Motor neuron (in vitro differentiated cells): ENCODE measurements at regions not wholly inside any gene's neighbourhood (a gene's known extent, or its start where the extent isn't known, plus 50 kb on each side); places are given as distances from the start of the nearest gene placed in this dataset.
"Not testable (repeated sequence)": the region's sequence is repeated elsewhere in the genome, so short reads cannot be mapped to it uniquely, and the experiment has no call there.

Experiments
- ATAC-seq, 8 experiments: fragments of 200-7000 bp; cut with Tn5 transposase; replicated peaks in 6 of 8; 2 replicates each; pipeline ENCODE4 v1.8.0; 2021; ENCODE audit warnings: mild to moderate bottlenecking in 8 of 8, moderate library complexity in 8 of 8
- H3K27ac ChIP-seq, 2 donors: fragments of 250-450 bp; sonication (Bioruptor Pico); 2 replicates each; pipeline ENCODE4 v1.9.0; 2021; ENCODE audit warnings: antibody characterized with exemption in 2 of 2, mild to moderate bottlenecking in 2 of 2, moderate library complexity in 1 of 2
- H3K4me1 ChIP-seq, 2 donors: fragments of 250-450 bp; sonication (Bioruptor Pico); replicated peaks in 1 of 2; 2 replicates each; pipeline ENCODE4 v1.6.1; 2021; ENCODE audit warnings: antibody characterized with exemption in 2 of 2, mild to moderate bottlenecking in 2 of 2, moderate library complexity in 1 of 2
- H3K4me3 ChIP-seq, 5 donors: fragments of 250-450 bp; sonication (Bioruptor Pico); 2 replicates each; pipeline ENCODE4 v1.9.0; 2021; ENCODE audit warnings: antibody characterized with exemption in 5 of 5, mild to moderate bottlenecking in 5 of 5, moderate library complexity in 4 of 5
- WGBS, 10 experiments: fragments of 450-650 bp; shearing (Covaris generic); methylation state at CpG; one replicate each; pipeline ENCODE4 v1.0.0; 2022; 5-methylcytosine and 5-hydroxymethylcytosine counted together
- in situ Hi-C, 9 experiments: fragments of 400-800 bp; cut with MboI; loops; one replicate each; pipeline ENCODE4 v1.15.0; 2021; ENCODE audit warnings: low sequenced_read_pairs in 9 of 9, low pct_unique_long_range_greater_than_20kb in 2 of 9; ENCODE audit not compliant: unreplicated experiment in 9 of 9

DNA sequence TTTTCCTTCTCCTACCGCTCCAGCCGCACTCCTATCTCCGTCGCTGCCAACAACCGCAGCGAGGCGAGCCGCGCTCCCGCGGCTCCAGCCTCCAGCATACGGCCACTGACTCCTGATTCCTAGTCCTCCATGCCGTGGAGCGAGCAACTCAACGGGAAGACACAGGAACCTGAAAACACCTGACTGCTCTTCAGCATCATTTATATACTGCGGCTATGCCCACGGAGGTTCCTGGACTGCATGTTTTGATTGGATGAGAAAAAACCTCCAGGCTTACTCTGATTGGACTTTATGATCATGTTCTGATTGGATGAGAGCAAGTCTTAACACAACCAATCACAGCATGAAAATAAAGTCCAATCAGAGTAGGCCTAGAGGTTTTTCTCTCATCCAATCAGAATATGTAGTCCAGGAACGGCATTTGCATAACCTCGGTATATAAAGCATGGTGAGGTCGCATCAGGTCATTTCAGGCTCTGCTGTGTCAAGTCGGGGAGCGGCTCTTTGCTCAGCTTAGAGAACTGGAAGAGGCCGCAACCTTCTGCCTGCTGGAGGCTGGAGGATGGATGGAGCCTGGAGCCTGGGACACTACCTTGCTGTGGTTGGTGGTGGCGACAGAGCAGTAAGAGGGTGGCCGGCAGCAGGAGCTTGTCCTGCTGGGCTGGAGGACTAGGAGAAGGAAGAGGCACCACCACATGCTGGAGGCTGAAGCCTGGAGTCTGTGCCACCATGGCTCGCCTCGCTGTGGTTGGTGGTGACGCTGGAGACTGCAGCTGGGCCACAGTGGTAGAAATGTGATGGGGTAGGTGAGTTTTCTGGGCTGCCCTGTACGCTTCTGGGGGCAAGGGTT, 204.6 kb upstream of the WSB1 start:
- H3K4me3 ChIP-seq, H3K4me1 ChIP-seq, ATAC-seq, in situ Hi-C loops, H3K27ac ChIP-seq: not testable (repeated sequence)
- WGBS, 10 experiments: 26 to 91% (median 76%) methylated on average over 5 to 23 of the region's 29 CpGs

DNA sequence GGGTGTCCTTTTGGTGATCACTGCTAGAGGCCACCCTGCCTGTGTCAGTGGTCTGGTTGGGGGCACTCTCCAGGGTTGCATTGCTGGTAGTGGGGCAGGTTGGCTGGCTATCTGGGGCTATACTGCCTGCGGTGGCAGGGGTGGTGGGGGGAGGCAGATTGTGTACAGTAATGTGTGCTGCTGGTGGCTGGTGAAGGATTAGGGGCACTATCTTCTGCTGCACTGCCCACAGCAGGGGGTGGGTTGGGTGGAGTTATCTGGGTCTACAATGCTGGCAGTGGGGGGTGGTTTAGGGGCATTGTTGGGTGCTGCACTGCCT, 204.0 kb upstream of the WSB1 start:
- Histone ChIP-seq H3K4me1 (no peaks in the 10 kb centered on the region), H3K4me3 (no peak overlapping the region), H3K27ac (no peak overlapping the region)
- ATAC-seq: no peak
- in situ Hi-C loops: no loop called here
- no CpG with 5 or more reads among the region's 1 CpG for WGBS, 10 experiments

DNA sequence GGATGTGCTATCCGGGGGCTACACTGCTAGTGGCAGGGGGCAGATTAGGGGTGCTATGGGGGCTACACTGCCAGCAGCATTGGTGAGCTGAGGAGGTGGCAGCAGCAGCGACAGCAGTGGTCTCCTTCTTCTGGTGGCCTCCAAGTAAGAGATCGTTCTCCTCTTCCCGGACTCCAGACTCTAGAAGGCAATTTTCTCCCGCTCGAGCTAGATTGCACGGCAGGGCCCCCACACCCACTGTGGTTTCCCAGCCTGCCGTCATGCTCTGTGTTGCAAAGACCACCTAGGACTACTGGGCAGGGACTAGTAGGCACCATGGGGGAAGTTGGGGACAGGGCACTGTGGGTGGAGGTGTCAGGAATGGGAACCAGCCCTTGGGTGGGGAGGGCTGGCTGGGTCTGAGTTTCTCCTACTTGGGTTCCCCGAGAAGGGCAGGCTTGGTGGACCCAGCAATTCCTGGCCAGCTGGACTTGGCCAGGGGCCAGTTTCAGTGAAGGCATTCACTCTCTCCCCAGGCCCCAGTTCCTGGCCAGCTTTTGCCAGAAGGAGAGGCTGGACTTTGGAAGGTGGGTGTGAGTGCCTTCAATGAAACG, 203.4 kb upstream of the WSB1 start:
- H3K4me3 ChIP-seq, H3K4me1 ChIP-seq, ATAC-seq, in situ Hi-C loops, H3K27ac ChIP-seq: not testable (repeated sequence)
- 0 to 60% methylated on average over 1 of the region's 10 CpGs; no CpG with 5 or more reads in 8 of the 10 experiments for WGBS, 10 experiments

DNA sequence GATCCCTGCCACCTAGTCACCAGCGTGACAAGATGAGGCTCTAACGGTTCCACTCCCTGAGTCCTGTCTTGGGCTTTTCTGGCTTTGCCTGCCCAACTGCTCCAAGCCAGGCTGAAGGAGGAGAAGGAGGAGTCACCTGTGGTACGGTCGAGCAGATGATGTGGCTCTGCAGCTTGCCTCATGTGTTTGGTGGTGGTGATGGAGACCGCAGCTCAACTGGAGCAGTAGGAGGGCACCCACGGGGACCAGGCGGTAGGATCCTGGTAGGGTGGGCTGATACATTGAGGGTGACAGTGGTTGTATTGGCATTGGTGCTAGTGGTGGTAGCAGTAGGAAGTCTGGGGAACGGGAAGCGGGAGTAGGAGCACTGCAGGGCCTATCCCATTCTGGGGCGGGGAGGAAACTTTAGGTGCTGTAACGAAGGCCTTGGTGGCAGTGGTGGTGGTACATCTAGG, 202.8 kb upstream of the WSB1 start:
- no peak overlapping the region for H3K27ac ChIP-seq
- H3K4me1 ChIP-seq: no peaks in the 10 kb centered on the region
- in situ Hi-C loops: no loop called here
- ATAC-seq: no peak
- no peak overlapping the region for H3K4me3 ChIP-seq
- 30 to 80% (median 45%) methylated on average over 1 to 5 of the region's 11 CpGs; no CpG with 5 or more reads in 5 of the 10 experiments for WGBS, 10 experiments

- in situ Hi-C loops, H3K4me3 ChIP-seq, H3K4me1 ChIP-seq, ATAC-seq, H3K27ac ChIP-seq: not testable (repeated sequence)
- WGBS, 10 experiments: 29 to 89% (median 71%) methylated on average over 1 of the region's 1 CpG
Observed at GRCh38 chr17:27094179-27094578, 199.7 kb upstream of the WSB1 start.

GRCh38 chr17:27095821-27096220, 198.1 kb upstream of the WSB1 start:
- 20 to 100% (median 90%) methylated on average over 1 to 4 of the region's 4 CpGs for WGBS, 10 experiments
- in situ Hi-C loops: not testable (repeated sequence)

GRCh38 chr17:27099266-27099665, 194.6 kb upstream of the WSB1 start:
- H3K4me3 ChIP-seq, in situ Hi-C loops, H3K27ac ChIP-seq, H3K4me1 ChIP-seq, ATAC-seq: not testable (repeated sequence)
- no CpG with 5 or more reads among the region's 2 CpGs for WGBS, 10 experiments

More at GRCh38 chr17:27095821-27096220, 198.1 kb upstream of the WSB1 start:
- not testable (repeated sequence) for H3K4me1 ChIP-seq, ATAC-seq, H3K27ac ChIP-seq, H3K4me3 ChIP-seq

- WGBS, 10 experiments: 0 to 86% (median 73%) methylated on average over 1 to 11 of the region's 31 CpGs; no CpG with 5 or more reads in 4 of the 10 experiments
- H3K4me1 ChIP-seq, H3K27ac ChIP-seq, in situ Hi-C loops, H3K4me3 ChIP-seq, ATAC-seq: not testable (repeated sequence)
Observed at GRCh38 chr17:27104605-27105221, 189.2 kb upstream of the WSB1 start.

GRCh38 chr17:27105636-27106035, 188.3 kb upstream of the WSB1 start:
- Histone ChIP-seq H3K4me1 (no peaks in the 10 kb centered on the region), H3K27ac (no peak overlapping the region), H3K4me3 (no peak overlapping the region)
- no peak for ATAC-seq
- in situ Hi-C loops: no loop called here
- 0 to 58% (median 20%) methylated on average over 1 to 3 of the region's 3 CpGs; no CpG with 5 or more reads in 1 of the 10 experiments for WGBS, 10 experiments

DNA sequence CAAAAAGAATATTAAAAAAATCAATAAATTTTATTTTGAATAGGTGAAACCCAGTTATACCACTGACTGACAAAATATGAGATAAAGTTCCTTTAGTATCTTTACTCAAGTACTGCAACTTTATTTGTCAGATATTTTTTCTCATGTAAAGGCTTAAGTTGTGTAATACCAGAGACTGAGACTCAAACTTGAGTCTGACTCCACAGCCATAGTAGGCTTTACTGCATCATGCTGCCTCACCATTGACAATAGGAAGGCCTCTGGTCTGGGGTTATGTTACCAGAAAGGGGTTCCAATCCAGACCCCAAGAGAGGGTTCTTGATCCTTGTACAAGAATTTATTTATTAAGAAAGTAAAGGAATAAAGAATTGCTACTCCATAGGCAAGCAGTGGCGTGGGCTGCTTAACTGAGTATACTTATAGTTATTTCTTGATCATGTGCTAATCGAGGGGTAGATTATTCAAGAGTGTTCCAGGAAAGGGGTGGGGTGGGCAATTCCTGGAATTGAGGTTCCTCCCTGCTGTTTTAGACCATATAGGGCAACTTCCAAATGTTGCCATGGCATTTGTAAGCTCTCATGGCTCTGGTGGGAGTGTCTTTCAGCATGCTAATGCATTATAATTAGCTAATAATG, 187.4 kb upstream of the WSB1 start:
- Histone ChIP-seq H3K4me3 (no peak overlapping the region), H3K27ac (no peak overlapping the region), H3K4me1 (no peaks in the 10 kb centered on the region)
- WGBS, 10 experiments: 0 to 68% (median 6%) methylated on average over 1 to 2 of the region's 2 CpGs; no CpG with 5 or more reads in 4 of the 10 experiments
- peak in 3 of 8 experiments; percentile 59 to 95 (median 93) for ATAC-seq
- in situ Hi-C loops: no loop called here

DNA sequence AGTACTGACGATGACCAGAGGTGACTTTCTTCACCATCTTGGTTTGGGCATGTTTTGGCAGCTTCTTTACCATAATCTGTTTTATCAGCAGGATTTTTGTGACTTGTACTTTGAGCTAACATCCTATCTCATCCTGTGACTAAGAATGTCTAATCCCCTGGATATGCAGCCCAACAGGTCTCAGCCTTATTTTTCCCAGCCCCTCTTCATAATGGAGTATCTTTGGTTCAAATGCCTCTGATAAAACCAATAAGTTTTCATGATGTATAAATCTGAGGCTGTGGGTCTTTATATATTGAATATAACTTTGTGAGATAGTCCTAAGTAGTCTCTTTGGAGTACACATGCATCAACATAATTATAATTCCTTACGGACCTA, 186.9 kb upstream of the WSB1 start:
- 0 to 80% (median 60%) methylated on average over 1 to 2 of the region's 2 CpGs; no CpG with 5 or more reads in 2 of the 10 experiments for WGBS, 10 experiments
- no peaks in the 10 kb centered on the region for H3K4me1 ChIP-seq
- H3K4me3 ChIP-seq: no peak overlapping the region
- H3K27ac ChIP-seq: no peak overlapping the region
- ATAC-seq: peak in 1 of 8 experiments; percentile 17
- in situ Hi-C loops: no loop called here

- H3K27ac ChIP-seq, in situ Hi-C loops, H3K4me1 ChIP-seq, H3K4me3 ChIP-seq, ATAC-seq: not testable (repeated sequence)
- 0 to 67% (median 24%) methylated on average over 1 to 2 of the region's 2 CpGs for WGBS, 10 experiments
Observed at GRCh38 chr17:27107386-27108328, 186.3 kb upstream of the WSB1 start.
